ENCODE measurements at regions not wholly inside any gene's neighbourhood (a gene's known extent, or its start where the extent isn't known, plus 50 kb on each side); places are given as distances from the start of the nearest gene placed in this dataset.

DNA sequence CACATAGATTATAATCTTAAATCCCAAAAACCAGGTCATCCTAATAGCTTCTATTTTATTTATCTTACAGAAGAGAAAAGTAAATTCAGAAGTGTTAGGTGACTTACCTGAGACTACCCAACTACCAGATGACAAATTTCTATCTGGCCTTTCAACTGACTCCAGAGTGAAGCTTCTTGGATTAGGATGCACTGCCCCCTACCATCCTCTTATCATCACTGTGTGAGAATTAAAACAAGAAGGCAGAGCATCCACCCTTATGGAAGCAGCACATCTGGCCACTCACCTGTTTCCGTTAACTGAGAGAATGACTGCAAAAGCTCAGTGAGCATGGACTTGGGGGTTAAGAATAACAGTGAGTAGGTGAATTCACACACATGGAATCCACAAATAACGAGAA, 502.6 kb upstream of the TECRL start:
- H3K9me3 ChIP-seq (replicated peaks in 1 of 2; ENCODE audit: control insufficient read depth in 1 of 2, insufficient read depth in 1 of 2, low read length in 2 of 2): peaks cover 0 to 5% of the 10 kb centered on the region in 2 donors
- H3K27ac ChIP-seq (ENCODE audit: low read depth in 1 of 2, low read length in 2 of 2): no peak overlapping the region
- no peaks in the 10 kb centered on the region for H3K4me1 ChIP-seq (ENCODE audit: control insufficient read depth in 1 of 2, insufficient read depth in 2 of 2, low read length in 2 of 2)
- WGBS (ENCODE audit: insufficient coverage): no CpG with 5 or more reads among the region's 2 CpGs
- intact Hi-C loops (cut with micrococcal nuclease): no loop called here
- Mint-ChIP-seq H3K36me3 (no peaks in the 10 kb centered on the region), H3K27ac (no peak overlapping the region), H3K27me3 (ENCODE audit: low read depth in 3 of 3) (no peaks in the 10 kb centered on the region), H3K4me3 (no peak overlapping the region), H3K4me1 (no peaks in the 10 kb centered on the region), H3K9me3 (peaks cover 0 to 5% (median 0%) of the 10 kb centered on the region in 7 donors)
- H3K27me3 ChIP-seq (ENCODE audit: control insufficient read depth in 2 of 2, insufficient read depth in 2 of 2, low read length in 2 of 2): no peaks in the 10 kb centered on the region
- H3K79me2 ChIP-seq (ENCODE audit: insufficient read depth, low read length): no peaks in the 10 kb centered on the region
- no peak overlapping the region for H3K4me2 ChIP-seq (replicated peaks; ENCODE audit: extremely low read depth, low read length, poor library complexity, severe bottlenecking)
- no peak for DNase-seq
- H4K20me1 ChIP-seq (ENCODE audit: insufficient read depth, low read length): no peaks in the 10 kb centered on the region
- no peaks in the 10 kb centered on the region for H3K36me3 ChIP-seq (replicated peaks in 1 of 2; ENCODE audit: control insufficient read depth in 1 of 2, insufficient read depth in 2 of 2, low read length in 2 of 2)
- H3K9ac ChIP-seq (ENCODE audit: insufficient read depth, low read length, poor library complexity, severe bottlenecking): no peak overlapping the region
- no peak overlapping the region for H2AFZ ChIP-seq (ENCODE audit: insufficient read depth, low read depth, low read length, poor library complexity, severe bottlenecking)
- no peak overlapping the region for H3K4me3 ChIP-seq (replicated peaks in 1 of 3; ENCODE audit: low read depth in 2 of 3, low read length in 3 of 3)
- TF ChIP-seq, protein P1, sequence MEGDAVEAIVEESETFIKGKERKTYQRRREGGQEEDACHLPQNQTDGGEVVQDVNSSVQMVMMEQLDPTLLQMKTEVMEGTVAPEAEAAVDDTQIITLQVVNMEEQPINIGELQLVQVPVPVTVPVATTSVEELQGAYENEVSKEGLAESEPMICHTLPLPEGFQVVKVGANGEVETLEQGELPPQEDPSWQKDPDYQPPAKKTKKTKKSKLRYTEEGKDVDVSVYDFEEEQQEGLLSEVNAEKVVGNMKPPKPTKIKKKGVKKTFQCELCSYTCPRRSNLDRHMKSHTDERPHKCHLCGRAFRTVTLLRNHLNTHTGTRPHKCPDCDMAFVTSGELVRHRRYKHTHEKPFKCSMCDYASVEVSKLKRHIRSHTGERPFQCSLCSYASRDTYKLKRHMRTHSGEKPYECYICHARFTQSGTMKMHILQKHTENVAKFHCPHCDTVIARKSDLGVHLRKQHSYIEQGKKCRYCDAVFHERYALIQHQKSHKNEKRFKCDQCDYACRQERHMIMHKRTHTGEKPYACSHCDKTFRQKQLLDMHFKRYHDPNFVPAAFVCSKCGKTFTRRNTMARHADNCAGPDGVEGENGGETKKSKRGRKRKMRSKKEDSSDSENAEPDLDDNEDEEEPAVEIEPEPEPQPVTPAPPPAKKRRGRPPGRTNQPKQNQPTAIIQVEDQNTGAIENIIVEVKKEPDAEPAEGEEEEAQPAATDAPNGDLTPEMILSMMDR (IDR thresholded peaks at IDR 0.05): no peak

DNA sequence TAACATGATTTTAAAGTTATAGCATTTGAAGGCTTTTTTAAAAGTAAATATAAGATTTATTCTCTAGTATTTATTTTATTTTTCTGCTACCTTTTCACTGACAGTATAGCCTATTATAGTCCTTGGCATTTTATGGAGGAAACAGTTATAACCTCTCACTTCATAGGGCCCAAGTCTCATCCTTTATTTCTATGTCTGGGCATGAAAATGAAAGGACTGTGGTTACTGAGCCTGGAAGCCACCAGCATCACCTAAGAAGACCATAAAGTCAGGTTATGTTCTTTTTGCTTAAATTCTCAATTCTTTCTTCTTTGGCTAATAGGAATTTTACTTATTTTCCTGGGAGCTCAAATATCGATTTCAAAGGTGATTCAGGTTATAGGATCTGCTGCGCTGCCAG, 494.7 kb upstream of the TECRL start:
- WGBS (ENCODE audit: insufficient coverage): no CpG with 5 or more reads among the region's 2 CpGs
- H2AFZ ChIP-seq (ENCODE audit: insufficient read depth, low read depth, low read length, poor library complexity, severe bottlenecking): no peak overlapping the region
- intact Hi-C loops (cut with micrococcal nuclease): no loop called here

More for the DNA sequence above, 494.7 kb upstream of the TECRL start:
- Mint-ChIP-seq H3K4me1 (no peaks in the 10 kb centered on the region), H3K36me3 (no peaks in the 10 kb centered on the region), H3K9me3 (peaks cover 0 to 4% (median 0%) of the 10 kb centered on the region in 7 donors), H3K27me3 (ENCODE audit: low read depth in 3 of 3) (no peaks in the 10 kb centered on the region), H3K27ac (no peak overlapping the region), H3K4me3 (no peak overlapping the region)
- Histone ChIP-seq H3K4me1 (ENCODE audit: control insufficient read depth in 1 of 2, insufficient read depth in 2 of 2, low read length in 2 of 2) (no peaks in the 10 kb centered on the region), H4K20me1 (ENCODE audit: insufficient read depth, low read length) (no peaks in the 10 kb centered on the region), H3K9ac (ENCODE audit: insufficient read depth, low read length, poor library complexity, severe bottlenecking) (no peak overlapping the region), H3K4me2 (replicated peaks; ENCODE audit: extremely low read depth, low read length, poor library complexity, severe bottlenecking) (no peak overlapping the region), H3K4me3 (replicated peaks in 1 of 3; ENCODE audit: low read depth in 2 of 3, low read length in 3 of 3) (no peak overlapping the region), H3K27me3 (ENCODE audit: control insufficient read depth in 2 of 2, insufficient read depth in 2 of 2, low read length in 2 of 2) (no peaks in the 10 kb centered on the region), H3K36me3 (replicated peaks in 1 of 2; ENCODE audit: control insufficient read depth in 1 of 2, insufficient read depth in 2 of 2, low read length in 2 of 2) (no peaks in the 10 kb centered on the region), H3K9me3 (replicated peaks in 1 of 2; ENCODE audit: control insufficient read depth in 1 of 2, insufficient read depth in 1 of 2, low read length in 2 of 2) (no peaks in the 10 kb centered on the region), H3K79me2 (ENCODE audit: insufficient read depth, low read length) (no peaks in the 10 kb centered on the region), H3K27ac (ENCODE audit: low read depth in 1 of 2, low read length in 2 of 2) (no peak overlapping the region)
- TF ChIP-seq, protein P1 (IDR thresholded peaks at IDR 0.05): no peak
- DNase-seq: no peak

All from CD14-positive monocyte (primary cell).